Ascending aorta (tissue), 2 donors: ENCODE measurements at regions not wholly inside any gene's neighbourhood (a gene's known extent, or its start where the extent isn't known, plus 50 kb on each side); places are given as distances from the start of the nearest gene placed in this dataset.

Experiments
- DNase-seq, 2 donors: peaks; one replicate each; pipeline ENCODE4 v3.0.0-alpha.2; 2019; ENCODE audit warnings: low spot score in 2 of 2
- H3K27ac ChIP-seq, 2 donors: fragments of 200-600 bp; sonication (generic); one replicate each; pipeline ENCODE4 v1.5.1; 2016 to 2017; ENCODE audit warnings: mild to moderate bottlenecking in 1 of 2
- H3K27me3 ChIP-seq: fragments of 200-600 bp; sonication (generic); one replicate; pipeline ENCODE4 v1.5.1; 2017
- H3K36me3 ChIP-seq, 2 donors: fragments of 200-600 bp; sonication (generic); one replicate each; pipeline ENCODE4 v1.5.1; 2016
- H3K4me1 ChIP-seq, 2 donors: fragments of 200-600 bp; sonication (generic); one replicate each; pipeline ENCODE4 v1.5.1; 2016 to 2017; ENCODE audit warnings: mild to moderate bottlenecking in 1 of 2
- H3K4me3 ChIP-seq, 2 donors: fragments of 200-600 bp; sonication (generic); one replicate each; pipeline ENCODE4 v1.5.1; 2016 to 2017; ENCODE audit warnings: mild to moderate bottlenecking in 1 of 2
- H3K9me3 ChIP-seq, 2 donors: fragments of 200-600 bp; sonication (generic); one replicate each; pipeline ENCODE4 v1.5.1; 2016
- intact Hi-C: fragments of 100-400 bp; cut with DNase I; formaldehyde crosslinking; loops from one replicate; pipeline ENCODE4 v1.15.1; 2023
- TF ChIP-seq, protein P1 (sequence below), 3 experiments: fragments of 200-600 bp in 2 of 3; fragments of 450-650 bp in 1 of 3; sonication (generic) in 2 of 3; IDR thresholded peaks; one replicate each; pipeline ENCODE4 v1.5.1; 2016 to 2019; ENCODE audit warnings: antibody characterized with exemption in 3 of 3, mild to moderate bottlenecking in 1 of 3, moderate library complexity in 1 of 3

DNA sequence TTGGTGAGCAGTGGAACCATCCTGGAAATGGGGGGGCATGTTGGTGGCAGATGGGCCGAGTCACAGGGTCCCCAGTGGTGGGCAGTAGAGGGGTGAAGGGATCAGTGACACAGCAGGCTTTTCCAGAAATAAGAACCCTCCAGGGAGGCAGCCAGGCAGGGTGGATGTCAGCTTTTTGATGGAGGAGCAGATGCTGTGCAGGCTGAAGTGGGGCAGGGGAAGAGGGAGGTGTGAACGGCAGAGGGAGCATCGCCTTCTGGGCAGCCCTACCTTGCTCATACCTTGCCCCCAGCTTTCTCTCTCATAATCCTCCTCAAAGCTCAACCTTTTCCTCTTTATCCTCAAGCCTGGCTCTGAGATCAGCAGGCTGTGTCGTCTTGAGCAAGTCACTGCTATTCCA is 131.8 kb upstream of the IPO9 start:
- TF ChIP-seq, protein P1, sequence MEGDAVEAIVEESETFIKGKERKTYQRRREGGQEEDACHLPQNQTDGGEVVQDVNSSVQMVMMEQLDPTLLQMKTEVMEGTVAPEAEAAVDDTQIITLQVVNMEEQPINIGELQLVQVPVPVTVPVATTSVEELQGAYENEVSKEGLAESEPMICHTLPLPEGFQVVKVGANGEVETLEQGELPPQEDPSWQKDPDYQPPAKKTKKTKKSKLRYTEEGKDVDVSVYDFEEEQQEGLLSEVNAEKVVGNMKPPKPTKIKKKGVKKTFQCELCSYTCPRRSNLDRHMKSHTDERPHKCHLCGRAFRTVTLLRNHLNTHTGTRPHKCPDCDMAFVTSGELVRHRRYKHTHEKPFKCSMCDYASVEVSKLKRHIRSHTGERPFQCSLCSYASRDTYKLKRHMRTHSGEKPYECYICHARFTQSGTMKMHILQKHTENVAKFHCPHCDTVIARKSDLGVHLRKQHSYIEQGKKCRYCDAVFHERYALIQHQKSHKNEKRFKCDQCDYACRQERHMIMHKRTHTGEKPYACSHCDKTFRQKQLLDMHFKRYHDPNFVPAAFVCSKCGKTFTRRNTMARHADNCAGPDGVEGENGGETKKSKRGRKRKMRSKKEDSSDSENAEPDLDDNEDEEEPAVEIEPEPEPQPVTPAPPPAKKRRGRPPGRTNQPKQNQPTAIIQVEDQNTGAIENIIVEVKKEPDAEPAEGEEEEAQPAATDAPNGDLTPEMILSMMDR (IDR thresholded peaks at IDR 0.05) = no peak
- Histone ChIP-seq H3K27me3 (no peaks in the 10 kb centered on the region), H3K9me3 (no peaks in the 10 kb centered on the region), H3K4me1 (peaks cover 8 to 16% of the 10 kb centered on the region in 2 donors), H3K27ac (no peak overlapping the region), H3K4me3 (no peak overlapping the region), H3K36me3 (peaks cover 0 to 4% of the 10 kb centered on the region in 2 donors)
- no peak for DNase-seq
- intact Hi-C loops = no loop called here

DNA sequence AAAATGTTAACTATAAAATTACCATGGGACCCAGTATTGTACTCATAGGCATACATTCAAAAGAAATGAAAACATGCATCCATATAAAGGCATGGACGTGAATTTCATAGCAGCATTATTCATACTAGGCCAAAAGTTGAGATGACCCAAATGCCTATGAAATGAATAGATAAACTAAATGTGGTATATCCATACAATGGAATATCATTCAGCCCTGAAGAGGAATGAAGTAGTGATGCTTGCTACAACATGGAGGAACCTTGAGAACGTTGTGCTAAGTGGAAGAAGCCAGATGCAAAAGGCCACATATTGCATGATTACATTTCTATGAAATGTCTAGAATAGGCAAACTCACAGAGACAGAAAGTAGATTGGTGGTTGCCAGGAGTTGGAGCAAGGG is 127.1 kb upstream of the IPO9 start:
- intact Hi-C loops = no loop called here
- H3K36me3 ChIP-seq = peaks cover 0 to 4% of the 10 kb centered on the region in 2 donors

DNA sequence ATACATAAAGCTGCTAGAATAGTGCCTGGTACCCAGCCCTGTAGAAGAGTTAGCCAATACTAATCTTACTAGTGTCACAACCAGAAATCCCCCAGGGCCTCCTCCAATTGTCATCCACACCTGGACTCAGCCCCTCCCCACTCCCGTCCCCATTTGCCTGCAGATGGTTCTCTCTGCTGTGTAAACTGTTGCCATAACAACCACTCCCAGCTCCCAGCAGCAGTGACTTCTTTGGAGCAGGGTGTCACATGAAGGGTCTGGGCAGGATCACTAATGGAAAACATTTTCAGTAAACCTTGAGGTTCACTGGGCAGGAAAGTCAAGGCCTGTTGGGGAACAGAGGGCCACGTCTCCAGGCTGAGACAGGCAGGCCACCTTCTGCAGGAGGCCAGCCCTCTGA is 126.0 kb upstream of the IPO9 start:
- no peak overlapping the region for H3K4me3 ChIP-seq
- intact Hi-C loops = no loop called here
- H3K4me1 ChIP-seq = peaks cover 3 to 14% of the 10 kb centered on the region in 2 donors
- TF ChIP-seq, protein P1 (IDR thresholded peaks at IDR 0.05) = no peak
- peak overlapping the region; percentile 57 to 61 for H3K27ac ChIP-seq
- no peaks in the 10 kb centered on the region for H3K27me3 ChIP-seq
- DNase-seq = no peak
- no peaks in the 10 kb centered on the region for H3K9me3 ChIP-seq
- peaks cover 0 to 4% of the 10 kb centered on the region in 2 donors for H3K36me3 ChIP-seq

More for the DNA sequence above, 127.1 kb upstream of the IPO9 start:
- DNase-seq = no peak
- Histone ChIP-seq H3K27ac (no peak overlapping the region), H3K4me1 (peaks cover 3 to 14% of the 10 kb centered on the region in 2 donors), H3K9me3 (no peaks in the 10 kb centered on the region), H3K27me3 (no peaks in the 10 kb centered on the region), H3K4me3 (no peak overlapping the region)
- TF ChIP-seq, protein P1 (IDR thresholded peaks at IDR 0.05) = no peak

DNA sequence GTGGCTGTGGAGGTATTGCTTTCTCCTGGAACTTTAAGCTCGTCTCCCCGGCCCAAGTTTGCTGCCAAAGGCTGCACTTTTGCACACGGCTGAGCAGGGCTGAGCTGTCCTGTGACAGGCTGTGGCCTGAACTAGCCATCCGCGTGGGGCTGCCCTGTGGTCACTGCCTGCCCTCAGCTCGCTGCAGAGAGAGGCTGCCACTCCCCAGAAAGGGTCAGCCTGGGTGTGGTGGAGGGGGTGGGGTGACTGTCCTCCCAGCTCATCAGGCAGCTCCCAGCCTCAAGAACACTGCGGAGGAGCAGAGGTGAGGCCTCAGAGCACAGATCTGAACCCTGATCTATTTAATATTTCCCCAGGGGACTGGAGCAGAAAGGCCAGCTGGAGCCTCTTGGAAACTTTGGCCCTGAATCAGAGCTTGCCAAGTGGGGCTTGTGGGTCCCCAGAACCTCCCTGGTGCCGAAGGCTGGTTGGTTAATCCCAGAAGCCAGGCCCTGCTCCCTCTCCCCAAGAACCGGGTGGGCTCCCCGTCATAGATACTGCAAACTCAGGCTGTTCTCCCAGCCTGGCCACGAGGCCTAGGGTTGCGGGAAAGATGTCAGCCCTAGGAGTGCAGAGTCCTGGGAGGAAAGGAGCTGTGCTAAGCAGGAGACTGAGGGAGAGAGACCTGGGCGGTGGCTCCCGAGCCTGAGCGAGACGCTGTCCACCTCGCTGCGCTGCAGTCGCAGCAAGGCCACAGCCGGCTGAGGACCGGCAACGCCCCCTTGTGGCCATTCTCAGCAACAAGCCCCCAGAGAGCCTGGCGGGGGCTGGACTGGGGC is 125.1 kb upstream of the IPO9 start:
- Histone ChIP-seq H3K36me3 (no peaks in the 10 kb centered on the region), H3K27me3 (no peaks in the 10 kb centered on the region), H3K4me1 (peaks cover 3 to 14% of the 10 kb centered on the region in 2 donors), H3K9me3 (no peaks in the 10 kb centered on the region), H3K27ac (peak overlapping the region; percentile 57 to 61), H3K4me3 (no peak overlapping the region)
- intact Hi-C loops = loop anchor here (1.0 kb wide), 2 partner anchors 145 to 174 kb away; no protein-coding TSS in a partner anchor
- TF ChIP-seq, protein P1 (IDR thresholded peaks at IDR 0.05) = peak; percentile 95 to 97 (median 96)
- peak in 1 of 2 donors; percentile 89 for DNase-seq

DNA sequence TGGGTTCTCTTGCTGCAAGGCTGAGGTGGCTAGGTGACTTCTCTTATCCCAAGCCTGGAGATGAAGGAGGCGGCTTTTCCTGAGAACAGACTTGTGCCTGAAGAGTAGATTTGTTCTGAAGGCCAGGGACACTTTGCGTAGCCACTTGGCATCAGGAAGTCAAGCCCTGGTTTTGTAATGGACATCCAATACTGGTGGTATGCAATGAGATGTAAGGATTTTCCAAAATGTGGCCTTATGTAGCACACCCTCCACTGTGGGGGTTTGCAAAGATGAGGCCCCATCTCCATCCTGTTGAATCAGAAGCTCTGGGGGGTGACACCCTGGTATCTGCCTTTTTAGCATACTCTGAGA is 124.5 kb upstream of the IPO9 start:
- Histone ChIP-seq H3K36me3 (no peaks in the 10 kb centered on the region), H3K9me3 (no peaks in the 10 kb centered on the region), H3K4me1 (peaks cover 3 to 14% of the 10 kb centered on the region in 2 donors), H3K27ac (no peak overlapping the region), H3K27me3 (no peaks in the 10 kb centered on the region), H3K4me3 (no peak overlapping the region)
- TF ChIP-seq, protein P1 (IDR thresholded peaks at IDR 0.05) = no peak
- no peak for DNase-seq
- intact Hi-C loops = loop anchor here (1.0 kb wide), 2 partner anchors 145 to 174 kb away; no protein-coding TSS in a partner anchor
